GM10248 (cell line): ENCODE measurements at regions not wholly inside any gene's neighbourhood (a gene's known extent, or its start where the extent isn't known, plus 50 kb on each side); places are given as distances from the start of the nearest gene placed in this dataset.

Experiments
- CTCF ChIA-PET: fragments of 300-600 bp; sonication (Branson Sonifier 250); formaldehyde crosslinking; extraction: SDS; loops from one replicate; lab custom pipeline; 2021; ENCODE audit warnings: antibody characterized with exemption; lab: Yijun Ruan, JAX
- POLR2A ChIA-PET: fragments of 350-650 bp; sonication (Branson Sonifier 250); formaldehyde crosslinking; extraction: SDS; loops from one replicate; lab custom pipeline; 2020; ENCODE audit warnings: antibody characterized with exemption; lab: Yijun Ruan, JAX
- DNase-seq: peaks from one replicate; pipeline ENCODE4 v3.0.0; 2012; ENCODE audit errors: extremely low spot score
- CTCF ChIP-seq: IDR thresholded peaks from 2 replicates; pipeline ENCODE4 v1.5.1; 2012; ENCODE audit warnings: mild to moderate bottlenecking, low read depth; ENCODE audit errors: extremely low read depth, missing control alignments, control extremely low read depth

- no peak for TF ChIP-seq CTCF
- no peak for DNase-seq
- ChIA-PET CTCF (no interaction called here), POLR2A (no interaction called here)
Observed at GRCh38 chr11:23840872-23841271, 656.0 kb upstream of the LUZP2 start.

GRCh38 chr11:23846902-23847422 lies 649.9 kb upstream of the LUZP2 start:
- TF ChIP-seq CTCF: no peak
- ChIA-PET CTCF (interaction anchor here (1.6 kb wide), 1 partner anchor 41 kb away, joined by 4 read pairs; no protein-coding TSS in a partner anchor), POLR2A (no interaction called here)
- DNase-seq: no peak

GRCh38 chr11:23851216-23851615 lies 645.6 kb upstream of the LUZP2 start:
- TF ChIP-seq CTCF: no peak
- POLR2A ChIA-PET: no interaction called here
- CTCF ChIA-PET: no interaction called here
- no peak for DNase-seq

GRCh38 chr11:23856654-23857053 lies 640.2 kb upstream of the LUZP2 start:
- POLR2A ChIA-PET: no interaction called here
- no peak for TF ChIP-seq CTCF
- no peak for DNase-seq
- CTCF ChIA-PET: no interaction called here

- no peak for DNase-seq
- TF ChIP-seq CTCF: no peak
- POLR2A ChIA-PET: no interaction called here
- CTCF ChIA-PET: interaction anchor here (1.6 kb wide), 1 partner anchor 22 kb away, joined by 6 read pairs; no protein-coding TSS in a partner anchor
Observed at GRCh38 chr11:23859087-23859486, 637.8 kb upstream of the LUZP2 start.

DNA sequence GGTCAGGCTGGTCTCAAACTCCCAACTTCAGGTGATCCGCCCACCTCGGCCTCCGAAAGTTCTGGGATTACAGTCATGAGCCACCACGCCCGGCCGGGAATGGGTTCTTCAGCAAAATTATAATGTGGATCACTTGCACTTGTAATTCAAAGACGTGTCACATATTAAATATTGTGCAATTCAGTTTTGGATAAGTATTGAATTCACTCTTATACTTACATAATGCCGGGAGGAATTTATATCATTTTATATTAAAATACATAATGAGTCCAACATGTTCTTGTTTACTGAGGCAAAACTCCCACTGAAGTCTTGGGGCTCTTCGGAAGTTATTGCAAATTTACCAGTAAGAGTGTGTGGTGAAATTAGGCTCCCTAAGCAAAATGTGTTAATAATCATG lies 635.2 kb upstream of the LUZP2 start:
- TF ChIP-seq CTCF: no peak
- POLR2A ChIA-PET: no interaction called here
- no peak for DNase-seq
- CTCF ChIA-PET: no interaction called here
